Keratinocyte (primary cell): ENCODE measurements at regions not wholly inside any gene's neighbourhood (a gene's known extent, or its start where the extent isn't known, plus 50 kb on each side); places are given as distances from the start of the nearest gene placed in this dataset.

Source experiments
- DNase-seq: peaks from one replicate; pipeline ENCODE4 v3.0.0-alpha.2; 2011; ENCODE audit warnings: low read depth, missing footprints, low spot score
- FAIRE-seq: peaks from 2 replicates; lab custom pipeline; 2011; peaks lifted over from hg19 to GRCh38; lab: Jason Lieb, UNC
- H2AFZ ChIP-seq: 2 replicates; pipeline ENCODE4 v1.6.0; 2012; ENCODE audit warnings: low read length, control low read depth, inconsistent platforms; ENCODE audit not compliant: control insufficient read depth
- H3K27ac ChIP-seq: 2 replicates; pipeline ENCODE4 v1.5.1; 2011; ENCODE audit warnings: low read length; ENCODE audit not compliant: control insufficient read depth, insufficient read depth
- H3K27me3 ChIP-seq: 3 replicates; pipeline ENCODE4 v1.6.0; 2011; ENCODE audit warnings: low read length; ENCODE audit not compliant: control insufficient read depth, insufficient read depth; ENCODE audit errors: extremely low read depth
- H3K36me3 ChIP-seq, 2 experiments: 2 replicates in 1 of 2; 3 replicates in 1 of 2; pipeline ENCODE4 v1.5.1; 2011; ENCODE audit warnings: low read length in 2 of 2, mild to moderate bottlenecking in 1 of 2; ENCODE audit not compliant: control insufficient read depth in 2 of 2, insufficient read depth in 2 of 2; ENCODE audit errors: extremely low read depth in 1 of 2
- H3K4me1 ChIP-seq: 3 replicates; pipeline ENCODE4 v1.5.1; 2011; ENCODE audit warnings: low read length; ENCODE audit not compliant: control insufficient read depth, insufficient read depth; ENCODE audit errors: extremely low read depth
- H3K4me2 ChIP-seq: 3 replicates; pipeline ENCODE4 v1.6.0; 2011; ENCODE audit warnings: low read depth, low read length; ENCODE audit not compliant: control insufficient read depth, insufficient read depth; ENCODE audit errors: extremely low read depth
- H3K4me3 ChIP-seq, 3 experiments: fragments of 200-600 bp in 1 of 3; sonication (generic) in 1 of 3; 2 replicates in 2 of 3; 3 replicates in 1 of 3; pipeline ENCODE4 v1.5.1; 2011 to 2016; ENCODE audit warnings: low read length in 3 of 3, mild to moderate bottlenecking in 3 of 3, control low read depth in 2 of 3, inconsistent platforms in 1 of 3, low read depth in 1 of 3, mixed read lengths in 1 of 3, mixed run types in 1 of 3, moderate library complexity in 1 of 3; ENCODE audit not compliant: control insufficient read depth in 2 of 3, insufficient read depth in 2 of 3; ENCODE audit errors: extremely low read depth in 1 of 3
- H3K79me2 ChIP-seq: 2 replicates; pipeline ENCODE4 v1.6.0; 2012; ENCODE audit warnings: low read length; ENCODE audit not compliant: control insufficient read depth, insufficient read depth
- H3K9ac ChIP-seq: 3 replicates; pipeline ENCODE4 v1.6.0; 2011; ENCODE audit warnings: low read length; ENCODE audit not compliant: control insufficient read depth, insufficient read depth; ENCODE audit errors: extremely low read depth
- H3K9me1 ChIP-seq: 3 replicates; pipeline ENCODE4 v1.6.0; 2011; ENCODE audit warnings: low read length; ENCODE audit not compliant: control insufficient read depth, insufficient read depth; ENCODE audit errors: extremely low read depth
- H3K9me3 ChIP-seq: 2 replicates; pipeline ENCODE4 v1.5.1; 2012; ENCODE audit warnings: low read depth, low read length; ENCODE audit not compliant: control insufficient read depth
- H4K20me1 ChIP-seq: 3 replicates; pipeline ENCODE4 v1.6.0; 2011; ENCODE audit warnings: low read length; ENCODE audit not compliant: control insufficient read depth, insufficient read depth; ENCODE audit errors: extremely low read depth
- EZH2 ChIP-seq: IDR thresholded peaks from one replicate; pipeline ENCODE4 v1.6.1; 2012; ENCODE audit warnings: inconsistent platforms, mild to moderate bottlenecking, low read length, moderate library complexity
- dilution Hi-C: fragments of 300-500 bp; cut with MboI; formaldehyde crosslinking; loops from one replicate; pipeline ENCODE4 v1.7.0; 2020; ENCODE audit warnings: low sequenced_read_pairs; ENCODE audit not compliant: extremely low pct_ligation_motif_present
- TF ChIP-seq, protein P1 (sequence below), 3 experiments: IDR thresholded peaks in 1 of 3; conservative IDR thresholded peaks in 1 of 3; optimal IDR thresholded peaks in 1 of 3; 2 replicates in 2 of 3; 3 replicates in 1 of 3; pipeline versions ENCODE3 to v1.5.1; 2011; ENCODE audit warnings: low read length in 3 of 3, mild to moderate bottlenecking in 3 of 3, moderate library complexity in 2 of 3, control low read depth in 1 of 3, inconsistent platforms in 1 of 3; ENCODE audit not compliant: insufficient read depth in 2 of 3; ENCODE audit errors: extremely low read depth in 1 of 3

DNA sequence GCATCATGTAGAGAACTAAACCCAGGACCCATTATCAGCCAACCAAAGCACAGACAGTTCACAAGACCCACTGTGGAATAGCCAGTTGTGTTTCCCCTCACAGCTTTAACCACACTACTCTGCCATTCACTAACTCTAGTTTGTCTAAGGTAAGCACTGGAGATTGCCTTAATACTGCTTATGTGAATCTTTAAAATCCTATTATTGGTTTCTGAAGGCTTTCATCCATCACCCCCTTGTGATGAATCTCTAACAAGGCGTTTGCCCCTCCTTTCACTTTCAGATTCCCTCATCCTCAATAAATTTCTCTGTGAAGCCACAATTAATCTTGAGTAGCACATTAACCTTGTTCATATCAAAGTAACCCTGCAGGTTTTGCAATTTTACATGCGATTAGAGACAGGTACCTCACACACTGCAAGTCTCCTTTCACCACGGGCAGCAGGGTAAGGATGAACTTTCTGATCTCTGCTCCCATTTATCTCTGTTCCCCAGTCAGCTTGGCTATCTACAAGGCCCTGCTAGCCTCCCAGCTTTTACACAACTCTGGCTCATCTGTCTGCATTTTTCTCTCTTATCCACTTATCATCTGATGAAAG lies 785.6 kb downstream of the REEP3 start:
- Histone ChIP-seq H3K4me2 (no peak overlapping the region), H3K4me3 (no peak overlapping the region), H3K9me1 (no peaks in the 10 kb centered on the region), H3K27ac (no peak overlapping the region), H3K36me3 (no peaks in the 10 kb centered on the region), H2AFZ (no peak overlapping the region), H3K9me3 (no peaks in the 10 kb centered on the region), H4K20me1 (no peaks in the 10 kb centered on the region), H3K9ac (no peak overlapping the region), H3K79me2 (no peaks in the 10 kb centered on the region), H3K4me1 (no peaks in the 10 kb centered on the region), H3K27me3 (no peaks in the 10 kb centered on the region)
- no peak for FAIRE-seq
- DNase-seq, result no peak
- dilution Hi-C loops, result no loop called here
- no peak for TF ChIP-seq EZH2
- TF ChIP-seq, protein P1, sequence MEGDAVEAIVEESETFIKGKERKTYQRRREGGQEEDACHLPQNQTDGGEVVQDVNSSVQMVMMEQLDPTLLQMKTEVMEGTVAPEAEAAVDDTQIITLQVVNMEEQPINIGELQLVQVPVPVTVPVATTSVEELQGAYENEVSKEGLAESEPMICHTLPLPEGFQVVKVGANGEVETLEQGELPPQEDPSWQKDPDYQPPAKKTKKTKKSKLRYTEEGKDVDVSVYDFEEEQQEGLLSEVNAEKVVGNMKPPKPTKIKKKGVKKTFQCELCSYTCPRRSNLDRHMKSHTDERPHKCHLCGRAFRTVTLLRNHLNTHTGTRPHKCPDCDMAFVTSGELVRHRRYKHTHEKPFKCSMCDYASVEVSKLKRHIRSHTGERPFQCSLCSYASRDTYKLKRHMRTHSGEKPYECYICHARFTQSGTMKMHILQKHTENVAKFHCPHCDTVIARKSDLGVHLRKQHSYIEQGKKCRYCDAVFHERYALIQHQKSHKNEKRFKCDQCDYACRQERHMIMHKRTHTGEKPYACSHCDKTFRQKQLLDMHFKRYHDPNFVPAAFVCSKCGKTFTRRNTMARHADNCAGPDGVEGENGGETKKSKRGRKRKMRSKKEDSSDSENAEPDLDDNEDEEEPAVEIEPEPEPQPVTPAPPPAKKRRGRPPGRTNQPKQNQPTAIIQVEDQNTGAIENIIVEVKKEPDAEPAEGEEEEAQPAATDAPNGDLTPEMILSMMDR (optimal IDR thresholded peaks at IDR 0.05 in 1 of 3, IDR thresholded peaks at IDR 0.05 in 1 of 3, conservative IDR thresholded peaks at IDR 0.05 in 1 of 3; ENCODE audit: extremely low read depth in 1 of 3, insufficient read depth in 2 of 3, low read length in 3 of 3), result no peak

DNA sequence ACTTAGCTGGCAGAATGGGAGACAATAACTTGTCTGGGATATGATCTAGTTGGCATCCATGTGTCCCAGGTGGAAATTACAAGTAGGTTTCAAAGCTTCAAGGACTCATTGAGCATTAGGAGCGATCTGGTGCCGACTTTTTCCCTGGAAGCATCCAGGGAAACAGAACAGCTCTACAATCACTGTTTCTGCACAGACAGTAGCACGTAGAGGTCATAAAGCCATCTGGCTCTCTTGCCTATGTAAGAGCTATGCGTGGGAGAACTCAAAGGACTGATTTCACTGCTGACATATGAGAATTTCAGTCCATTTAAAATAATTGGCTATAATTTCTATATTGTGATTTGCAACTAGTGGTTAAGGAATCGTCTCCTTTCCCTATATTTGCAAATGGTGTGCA lies 791.7 kb downstream of the REEP3 start:
- H4K20me1 ChIP-seq, result no peaks in the 10 kb centered on the region
- H3K4me1 ChIP-seq, result no peaks in the 10 kb centered on the region
- dilution Hi-C loops, result no loop called here
- H3K4me2 ChIP-seq, result no peak overlapping the region
- no peak for TF ChIP-seq EZH2
- TF ChIP-seq, protein P1 (optimal IDR thresholded peaks at IDR 0.05 in 1 of 3, IDR thresholded peaks at IDR 0.05 in 1 of 3, conservative IDR thresholded peaks at IDR 0.05 in 1 of 3; ENCODE audit: extremely low read depth in 1 of 3, insufficient read depth in 2 of 3, low read length in 3 of 3), result no peak
- H2AFZ ChIP-seq, result no peak overlapping the region
- no peaks in the 10 kb centered on the region for H3K9me1 ChIP-seq
- H3K79me2 ChIP-seq, result no peaks in the 10 kb centered on the region
- no peak overlapping the region for H3K27ac ChIP-seq
- H3K27me3 ChIP-seq, result no peaks in the 10 kb centered on the region
- H3K36me3 ChIP-seq, result no peaks in the 10 kb centered on the region
- H3K9me3 ChIP-seq, result no peaks in the 10 kb centered on the region
- no peak overlapping the region for H3K9ac ChIP-seq
- no peak overlapping the region for H3K4me3 ChIP-seq
- FAIRE-seq, result no peak
- DNase-seq, result no peak
